ENCODE measurements at regions not wholly inside any gene's neighbourhood (a gene's known extent, or its start where the extent isn't known, plus 50 kb on each side); places are given as distances from the start of the nearest gene placed in this dataset.

DNA sequence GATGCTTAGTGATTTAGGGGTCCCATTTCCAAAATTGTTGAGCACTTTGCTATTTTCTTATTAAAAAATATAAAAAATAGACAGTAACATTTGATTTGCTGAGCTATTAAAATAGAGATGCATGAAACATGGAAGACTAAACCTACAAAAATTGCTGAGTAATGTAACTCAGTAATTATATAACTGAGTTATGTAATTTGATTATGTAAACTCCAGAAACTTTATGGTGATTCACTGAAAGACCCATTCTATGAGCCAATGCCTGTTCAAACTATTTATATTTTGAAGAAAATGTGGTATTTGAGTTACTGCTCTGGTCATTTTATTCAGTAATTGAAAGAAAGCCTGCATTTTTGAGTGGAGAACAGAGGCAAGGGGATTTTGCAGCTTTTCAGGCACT is 1221.5 kb upstream of the ALCAM start:
- DNase-seq (ENCODE audit: low read depth), result no peak
- TF ChIP-seq CTCF (IDR thresholded peaks at IDR 0.05; ENCODE audit: low read depth, low read length, missing control alignments), result no peak
- H3K4me3 ChIP-seq (ENCODE audit: low read depth, low read length), result no peak overlapping the region

GRCh38 chr3:104149154-104149553 is 1217.6 kb upstream of the ALCAM start:
- no peak overlapping the region for H3K4me3 ChIP-seq (ENCODE audit: low read depth, low read length)
- DNase-seq (ENCODE audit: low read depth), result no peak
- TF ChIP-seq CTCF (IDR thresholded peaks at IDR 0.05; ENCODE audit: low read depth, low read length, missing control alignments), result no peak

GRCh38 chr3:104150724-104151123 is 1216.0 kb upstream of the ALCAM start:
- no peak for DNase-seq (ENCODE audit: low read depth)
- no peak for TF ChIP-seq CTCF (IDR thresholded peaks at IDR 0.05; ENCODE audit: low read depth, low read length, missing control alignments)
- H3K4me3 ChIP-seq (ENCODE audit: low read depth, low read length), result no peak overlapping the region

- H3K4me3 ChIP-seq (ENCODE audit: low read depth, low read length), result no peak overlapping the region
- TF ChIP-seq CTCF (IDR thresholded peaks at IDR 0.05; ENCODE audit: low read depth, low read length, missing control alignments), result no peak
- DNase-seq (ENCODE audit: low read depth), result no peak
Measured at GRCh38 chr3:104154896-104155295, 1211.8 kb upstream of the ALCAM start.

DNA sequence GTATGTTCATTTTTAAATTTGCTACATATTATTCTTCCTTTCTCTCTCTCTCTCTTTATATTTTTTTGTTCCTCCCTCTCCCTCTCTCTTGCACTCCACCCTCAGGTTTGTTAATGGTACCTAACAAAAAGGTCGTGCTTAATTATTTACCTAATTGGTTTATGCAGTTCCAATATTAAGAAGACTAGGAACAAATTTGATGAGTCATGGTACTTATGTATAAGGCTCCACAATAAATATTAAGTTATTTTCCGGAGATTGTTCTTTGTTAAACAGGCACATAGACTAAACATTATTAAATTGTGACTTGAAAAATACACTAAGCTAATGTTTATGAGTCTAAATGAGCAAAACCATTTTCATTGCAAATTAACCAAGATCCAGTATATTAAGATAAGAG is 1200.8 kb upstream of the ALCAM start:
- H3K4me3 ChIP-seq (ENCODE audit: low read depth, low read length), result no peak overlapping the region
- DNase-seq (ENCODE audit: low read depth), result no peak
- no peak for TF ChIP-seq CTCF (IDR thresholded peaks at IDR 0.05; ENCODE audit: low read depth, low read length, missing control alignments)

GRCh38 chr3:104168386-104168785 is 1198.3 kb upstream of the ALCAM start:
- no peak for TF ChIP-seq CTCF (IDR thresholded peaks at IDR 0.05; ENCODE audit: low read depth, low read length, missing control alignments)
- no peak for DNase-seq (ENCODE audit: low read depth)
- H3K4me3 ChIP-seq (ENCODE audit: low read depth, low read length), result no peak overlapping the region

- no peak for DNase-seq (ENCODE audit: low read depth)
- H3K4me3 ChIP-seq (ENCODE audit: low read depth, low read length), result no peak overlapping the region
- no peak for TF ChIP-seq CTCF (IDR thresholded peaks at IDR 0.05; ENCODE audit: low read depth, low read length, missing control alignments)
Measured at GRCh38 chr3:104175696-104176095, 1191.0 kb upstream of the ALCAM start.

Measured in GM12864 (cell line).